ENCODE measurements at regions not wholly inside any gene's neighbourhood (a gene's known extent, or its start where the extent isn't known, plus 50 kb on each side); places are given as distances from the start of the nearest gene placed in this dataset.

DNA sequence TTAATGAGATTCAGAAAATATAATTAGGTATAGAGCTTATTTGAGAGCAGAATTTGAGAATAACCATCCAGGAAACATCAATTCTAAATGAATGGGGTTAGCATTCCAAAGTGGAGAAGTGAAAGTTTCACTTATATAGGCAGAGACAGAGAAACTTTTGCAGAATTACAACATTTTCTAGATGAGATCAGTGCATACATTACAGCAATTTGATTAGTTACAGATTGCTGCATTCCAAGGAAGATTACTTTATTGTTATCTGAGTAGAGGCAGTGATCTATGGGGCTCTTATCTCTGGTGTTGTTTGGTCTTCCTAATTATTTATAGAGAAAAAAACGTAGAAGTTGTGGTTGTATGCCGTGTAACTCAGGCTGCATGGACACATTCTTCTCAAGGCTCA is 373.8 kb upstream of the SYT4 start:
- H3K27me3 ChIP-seq (ENCODE audit: insufficient read depth in 3 of 3, low read length in 2 of 3), result no peaks in the 10 kb centered on the region
- no peaks in the 10 kb centered on the region for H3K4me1 ChIP-seq
- no peak overlapping the region for H3K4me3 ChIP-seq
- WGBS, 3 donors, result 68 to 76% (median 75%) methylated on average over 2 of the region's 2 CpGs
- H3K27ac ChIP-seq, result no peak overlapping the region
- DNase-seq, result no peak
- ATAC-seq, result no peak
- H3K36me3 ChIP-seq (ENCODE audit: insufficient read depth in 1 of 2, low read depth in 1 of 2), result no peaks in the 10 kb centered on the region
- H3K9me3 ChIP-seq, result peaks cover 4% of the 10 kb centered on the region
- intact Hi-C loops (cut with DNase I), result no loop called here
- no peak for TF ChIP-seq CTCF (IDR thresholded peaks at IDR 0.05)

- DNase-seq (no peak), ATAC-seq (no peak)
- Histone ChIP-seq H3K36me3 (ENCODE audit: insufficient read depth in 1 of 2, low read depth in 1 of 2) (no peaks in the 10 kb centered on the region), H3K27me3 (ENCODE audit: insufficient read depth in 3 of 3, low read length in 2 of 3) (no peaks in the 10 kb centered on the region), H3K4me1 (no peaks in the 10 kb centered on the region), H3K27ac (no peak overlapping the region), H3K9me3 (peaks cover 4% of the 10 kb centered on the region), H3K4me3 (no peak overlapping the region)
- 59 to 79% (median 67%) methylated on average over 2 of the region's 2 CpGs for WGBS, 3 donors
- TF ChIP-seq CTCF (IDR thresholded peaks at IDR 0.05), result no peak
- intact Hi-C loops (cut with DNase I), result no loop called here
Observed at GRCh38 chr18:43656547-43656946, 379.3 kb upstream of the SYT4 start.

- Histone ChIP-seq H3K4me1 (peaks cover 25% of the 10 kb centered on the region), H3K4me3 (no peak overlapping the region), H3K36me3 (ENCODE audit: insufficient read depth in 1 of 2, low read depth in 1 of 2) (no peaks in the 10 kb centered on the region), H3K9me3 (no peaks in the 10 kb centered on the region), H3K27ac (no peak overlapping the region), H3K27me3 (ENCODE audit: insufficient read depth in 3 of 3, low read length in 2 of 3) (no peaks in the 10 kb centered on the region)
- ATAC-seq (peak in 3 of 4 donors; percentile 22 to 55 (median 44)), DNase-seq (no peak)
- TF ChIP-seq CTCF (IDR thresholded peaks at IDR 0.05), result peak; percentile 32
- WGBS, 3 donors, result 35 to 64% (median 38%) methylated on average over 2 of the region's 2 CpGs
- intact Hi-C loops (cut with DNase I), result no loop called here
Observed at GRCh38 chr18:43661570-43661969, 384.3 kb upstream of the SYT4 start.

DNA sequence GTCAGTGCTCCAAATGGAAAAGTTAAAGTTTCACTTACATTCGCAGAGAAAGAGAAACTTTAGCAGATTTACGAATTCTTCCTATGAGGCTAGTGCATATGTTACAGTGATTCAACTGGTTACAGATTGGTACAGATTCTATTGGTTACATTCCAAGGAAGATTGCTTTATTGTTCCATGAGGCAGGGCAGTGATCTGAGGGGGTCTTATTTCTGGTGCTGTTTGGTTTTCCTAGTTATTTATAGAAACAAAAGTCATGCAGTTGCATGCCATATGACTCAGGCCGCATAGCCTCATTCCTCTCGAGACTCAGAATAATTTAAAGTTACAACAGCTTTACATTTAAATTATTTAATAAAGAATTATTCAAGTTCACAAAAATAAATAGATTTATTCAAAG is 385.4 kb upstream of the SYT4 start:
- no peak overlapping the region for H3K4me3 ChIP-seq
- H3K36me3 ChIP-seq (ENCODE audit: insufficient read depth in 1 of 2, low read depth in 1 of 2), result no peaks in the 10 kb centered on the region
- TF ChIP-seq CTCF (IDR thresholded peaks at IDR 0.05), result no peak
- WGBS, 3 donors, result 54 to 62% (median 57%) methylated on average over 4 of the region's 4 CpGs
- peaks cover 25% of the 10 kb centered on the region for H3K4me1 ChIP-seq
- no peaks in the 10 kb centered on the region for H3K9me3 ChIP-seq
- intact Hi-C loops (cut with DNase I), result no loop called here
- ATAC-seq (peak; percentile 65 to 85 (median 73)), DNase-seq (no peak)
- H3K27me3 ChIP-seq (ENCODE audit: insufficient read depth in 3 of 3, low read length in 2 of 3), result no peaks in the 10 kb centered on the region
- no peak overlapping the region for H3K27ac ChIP-seq

- H3K27me3 ChIP-seq (ENCODE audit: insufficient read depth in 3 of 3, low read length in 2 of 3), result no peaks in the 10 kb centered on the region
- TF ChIP-seq CTCF (IDR thresholded peaks at IDR 0.05), result no peak
- H3K27ac ChIP-seq, result no peak overlapping the region
- H3K36me3 ChIP-seq (ENCODE audit: insufficient read depth in 1 of 2, low read depth in 1 of 2), result no peaks in the 10 kb centered on the region
- H3K9me3 ChIP-seq, result no peaks in the 10 kb centered on the region
- DNase-seq, result no peak
- intact Hi-C loops (cut with DNase I), result no loop called here
- H3K4me1 ChIP-seq, result peaks cover 25% of the 10 kb centered on the region
- ATAC-seq, result no peak
- H3K4me3 ChIP-seq, result no peak overlapping the region
- 91 to 96% (median 95%) methylated on average over 1 of the region's 1 CpG for WGBS, 3 donors
Observed at GRCh38 chr18:43663159-43663558, 385.9 kb upstream of the SYT4 start.
